ENCODE measurements at regions not wholly inside any gene's neighbourhood (a gene's known extent, or its start where the extent isn't known, plus 50 kb on each side); places are given as distances from the start of the nearest gene placed in this dataset.

GRCh38 chr3:94372026-94372425 lies 309.2 kb downstream of the NSUN3 start:
- H3K79me2 ChIP-seq (ENCODE audit: control insufficient read depth, insufficient read depth, low read length) = no peaks in the 10 kb centered on the region
- no peak overlapping the region for H2AFZ ChIP-seq (ENCODE audit: control insufficient read depth, low read length)
- H3K27ac ChIP-seq (ENCODE audit: control insufficient read depth, insufficient read depth, low read length) = no peak overlapping the region
- no peak overlapping the region for H3K4me2 ChIP-seq (ENCODE audit: control insufficient read depth, extremely low read depth, insufficient read depth, low read depth, low read length)
- no peaks in the 10 kb centered on the region for H3K27me3 ChIP-seq (ENCODE audit: control insufficient read depth, extremely low read depth, insufficient read depth, low read length)
- H3K9me3 ChIP-seq (ENCODE audit: control insufficient read depth, low read depth, low read length) = no peaks in the 10 kb centered on the region
- no peaks in the 10 kb centered on the region for H3K4me1 ChIP-seq (ENCODE audit: control insufficient read depth, extremely low read depth, insufficient read depth, low read length)
- no peaks in the 10 kb centered on the region for H3K9me1 ChIP-seq (ENCODE audit: control insufficient read depth, extremely low read depth, insufficient read depth, low read length)
- dilution Hi-C loops (cut with MboI; ENCODE audit: extremely low pct_ligation_motif_present, low sequenced_read_pairs) = no loop called here
- H4K20me1 ChIP-seq (ENCODE audit: control insufficient read depth, extremely low read depth, insufficient read depth, low read length) = no peaks in the 10 kb centered on the region
- no peaks in the 10 kb centered on the region for H3K36me3 ChIP-seq (ENCODE audit: control insufficient read depth in 2 of 2, extremely low read depth in 1 of 2, insufficient read depth in 2 of 2, low read length in 2 of 2)
- FAIRE-seq (no peak), DNase-seq (ENCODE audit: low read depth, low spot score) (no peak)
- no peak for TF ChIP-seq CTCF (optimal IDR thresholded peaks at IDR 0.05 in 1 of 3, IDR thresholded peaks at IDR 0.05 in 1 of 3, conservative IDR thresholded peaks at IDR 0.05 in 1 of 3; ENCODE audit: extremely low read depth in 1 of 3, insufficient read depth in 2 of 3, low read length in 3 of 3)
- TF ChIP-seq EZH2 (IDR thresholded peaks at IDR 0.05; ENCODE audit: low read length) = no peak
- no peak overlapping the region for H3K9ac ChIP-seq (ENCODE audit: control insufficient read depth, extremely low read depth, insufficient read depth, low read length)
- H3K4me3 ChIP-seq (ENCODE audit: control insufficient read depth in 2 of 3, extremely low read depth in 1 of 3, insufficient read depth in 2 of 3, low read depth in 1 of 3, low read length in 3 of 3) = no peak overlapping the region

- Histone ChIP-seq H3K9me1 (ENCODE audit: control insufficient read depth, extremely low read depth, insufficient read depth, low read length) (no peaks in the 10 kb centered on the region), H3K9ac (ENCODE audit: control insufficient read depth, extremely low read depth, insufficient read depth, low read length) (no peak overlapping the region), H3K4me2 (ENCODE audit: control insufficient read depth, extremely low read depth, insufficient read depth, low read depth, low read length) (no peak overlapping the region), H3K79me2 (ENCODE audit: control insufficient read depth, insufficient read depth, low read length) (no peaks in the 10 kb centered on the region), H3K9me3 (ENCODE audit: control insufficient read depth, low read depth, low read length) (no peaks in the 10 kb centered on the region), H3K4me1 (ENCODE audit: control insufficient read depth, extremely low read depth, insufficient read depth, low read length) (no peaks in the 10 kb centered on the region), H3K4me3 (ENCODE audit: control insufficient read depth in 2 of 3, extremely low read depth in 1 of 3, insufficient read depth in 2 of 3, low read depth in 1 of 3, low read length in 3 of 3) (no peak overlapping the region), H3K27me3 (ENCODE audit: control insufficient read depth, extremely low read depth, insufficient read depth, low read length) (no peaks in the 10 kb centered on the region), H3K27ac (ENCODE audit: control insufficient read depth, insufficient read depth, low read length) (no peak overlapping the region), H3K36me3 (ENCODE audit: control insufficient read depth in 2 of 2, extremely low read depth in 1 of 2, insufficient read depth in 2 of 2, low read length in 2 of 2) (no peaks in the 10 kb centered on the region), H2AFZ (ENCODE audit: control insufficient read depth, low read length) (no peak overlapping the region), H4K20me1 (ENCODE audit: control insufficient read depth, extremely low read depth, insufficient read depth, low read length) (no peaks in the 10 kb centered on the region)
- dilution Hi-C loops (cut with MboI; ENCODE audit: extremely low pct_ligation_motif_present, low sequenced_read_pairs) = no loop called here
- no peak for FAIRE-seq
- no peak for DNase-seq (ENCODE audit: low read depth, low spot score)
- TF ChIP-seq CTCF (optimal IDR thresholded peaks at IDR 0.05 in 1 of 3, IDR thresholded peaks at IDR 0.05 in 1 of 3, conservative IDR thresholded peaks at IDR 0.05 in 1 of 3; ENCODE audit: extremely low read depth in 1 of 3, insufficient read depth in 2 of 3, low read length in 3 of 3) (no peak), EZH2 (IDR thresholded peaks at IDR 0.05; ENCODE audit: low read length) (no peak)
These were observed 310.6 kb downstream of the NSUN3 start for GRCh38 chr3:94373456-94373855.

Data from keratinocyte (primary cell).